Spleen (tissue), 11 donors: ENCODE measurements at regions not wholly inside any gene's neighbourhood (a gene's known extent, or its start where the extent isn't known, plus 50 kb on each side); places are given as distances from the start of the nearest gene placed in this dataset.

ENCODE experiments used
- DNase-seq: peaks from one replicate; pipeline ENCODE4 v3.0.0-alpha.2; 2020
- H3K27ac ChIP-seq, 8 donors: fragments of 200-600 bp; sonication (generic) in 7 of 8; 1 replicate in 4 of 8; 2 replicates in 4 of 8; pipeline versions ENCODE4 v1.5.0 to v1.8.0; 2016 to 2021; ENCODE audit warnings: inconsistent platforms in 4 of 8, mild to moderate bottlenecking in 4 of 8, moderate library complexity in 1 of 8
- H3K27me3 ChIP-seq, 7 donors: fragments of 200-600 bp; sonication (generic) in 6 of 7; replicated peaks in 1 of 7; 1 replicate in 4 of 7; 2 replicates in 3 of 7; pipeline versions ENCODE4 v1.5.0 to v1.8.0; 2016 to 2021; ENCODE audit warnings: inconsistent platforms in 3 of 7, mild to moderate bottlenecking in 1 of 7
- H3K36me3 ChIP-seq, 6 donors: fragments of 200-600 bp; sonication (generic) in 5 of 6; 1 replicate in 4 of 6; 2 replicates in 2 of 6; pipeline versions ENCODE4 v1.5.0 to v1.8.0; 2016 to 2021; ENCODE audit warnings: inconsistent platforms in 2 of 6
- H3K4me1 ChIP-seq, 6 donors: fragments of 200-600 bp; sonication (generic) in 5 of 6; 1 replicate in 3 of 6; 2 replicates in 3 of 6; pipeline versions ENCODE4 v1.5.0 to v1.8.0; 2016 to 2021; ENCODE audit warnings: inconsistent platforms in 3 of 6
- H3K4me3 ChIP-seq, 8 donors: fragments of 200-600 bp; sonication (generic) in 7 of 8; 1 replicate in 4 of 8; 2 replicates in 4 of 8; pipeline versions ENCODE4 v1.5.0 to v1.8.0; 2016 to 2021; ENCODE audit warnings: inconsistent platforms in 4 of 8, mild to moderate bottlenecking in 4 of 8, moderate library complexity in 2 of 8
- H3K9me3 ChIP-seq, 8 donors: fragments of 200-600 bp; sonication (generic) in 7 of 8; 1 replicate in 4 of 8; 2 replicates in 4 of 8; pipeline versions ENCODE4 v1.5.0 to v1.8.0; 2016 to 2021; ENCODE audit warnings: inconsistent platforms in 4 of 8
- CTCF ChIP-seq, 11 experiments: fragments of 200-600 bp in 7 of 11; fragments of 450-650 bp in 4 of 11; sonication (generic) in 4 of 11; IDR thresholded peaks in 8 of 11; conservative IDR thresholded peaks in 3 of 11; 1 replicate in 7 of 11; 2 replicates in 4 of 11; pipeline versions ENCODE4 v1.4.0 to v1.8.0; 2016 to 2021; ENCODE audit warnings: antibody characterized with exemption in 11 of 11, inconsistent platforms in 4 of 11, mild to moderate bottlenecking in 1 of 11
- POLR2A ChIP-seq, 3 donors: fragments of 450-650 bp; IDR thresholded peaks; one replicate each; pipeline ENCODE4 v1.5.1; 2017; ENCODE audit warnings: antibody characterized with exemption in 3 of 3, mild to moderate bottlenecking in 1 of 3
- POLR2AphosphoS5 ChIP-seq, 3 donors: sonication (generic); formaldehyde crosslinking; IDR thresholded peaks; one replicate each; pipeline ENCODE4 v1.5.1; 2017; ENCODE audit warnings: antibody characterized with exemption in 3 of 3
- WGBS, 5 donors: extraction: QIAGEN DNeasy Blood & Tissue Kit in 3 of 5; methylation state at CpG; one replicate each; pipeline versions ENCODE4 v1.1.5 to v1.1.7; 2013 to 2018; 5-methylcytosine and 5-hydroxymethylcytosine counted together
- intact Hi-C: fragments of 100-400 bp; cut with DNase I; formaldehyde crosslinking; loops from one replicate; pipeline ENCODE4 v1.15.0; 2023; ENCODE audit warnings: low total_unique reads
- donor health status: healthy with polysubstance abuse.
- donor health status: DM: no; HTN: no; CAD: no; lungs with moderate emphysema.
- donor health status: DM: no; HTN: no; CAD: no.
- donor health status: Bipolar disorder and iron deficiency.
- donor health status: healthy.
- donor health status: DM: no; HTN: no; CAD: no.
- donor health status: DM: yes; HTN: yes; CAD: no.

GRCh38 chr10:110376021-110376766 is 71.5 kb upstream of the SMNDC1 start:
- no peaks in the 10 kb centered on the region for H3K9me3 ChIP-seq
- peak; percentile 85 to 90 (median 88) for TF ChIP-seq POLR2AphosphoS5 (IDR thresholded peaks at IDR 0.05)
- no peak for TF ChIP-seq POLR2A (IDR thresholded peaks at IDR 0.05)
- TF ChIP-seq CTCF (IDR thresholded peaks at IDR 0.05 in 8 of 11, conservative IDR thresholded peaks at IDR 0.05 in 3 of 11) = no peak
- DNase-seq = peak; percentile 86
- H3K4me3 ChIP-seq = no peak overlapping the region
- intact Hi-C loops = no loop called here
- no peaks in the 10 kb centered on the region for H3K36me3 ChIP-seq
- H3K27me3 ChIP-seq = no peaks in the 10 kb centered on the region
- peaks cover 12 to 52% (median 34%) of the 10 kb centered on the region in 6 donors for H3K4me1 ChIP-seq
- H3K27ac ChIP-seq = peak overlapping the region; percentile 31 to 82 (median 74)
- WGBS, 5 donors = 37 to 52% (median 49%) methylated on average over 19 to 21 of the region's 21 CpGs

- peak overlapping the region; percentile 31 to 82 (median 74) for H3K27ac ChIP-seq
- no peaks in the 10 kb centered on the region for H3K9me3 ChIP-seq
- H3K4me1 ChIP-seq = peaks cover 12 to 52% (median 34%) of the 10 kb centered on the region in 6 donors
- intact Hi-C loops = no loop called here
- DNase-seq = no peak
- no peaks in the 10 kb centered on the region for H3K27me3 ChIP-seq
- 57 to 79% (median 63%) methylated on average over 5 of the region's 5 CpGs for WGBS, 5 donors
- H3K36me3 ChIP-seq = no peaks in the 10 kb centered on the region
- TF ChIP-seq CTCF (IDR thresholded peaks at IDR 0.05 in 8 of 11, conservative IDR thresholded peaks at IDR 0.05 in 3 of 11) (no peak), POLR2A (IDR thresholded peaks at IDR 0.05) (no peak), POLR2AphosphoS5 (IDR thresholded peaks at IDR 0.05) (no peak)
- no peak overlapping the region for H3K4me3 ChIP-seq
These were observed 72.0 kb upstream of the SMNDC1 start for GRCh38 chr10:110376767-110377160.

- peak overlapping the region in 6 of 8 donors; percentile 23 to 82 (median 74) for H3K27ac ChIP-seq
- DNase-seq = no peak
- intact Hi-C loops = no loop called here
These were observed 73.3 kb upstream of the SMNDC1 start for GRCh38 chr10:110378006-110378405.

More at GRCh38 chr10:110378006-110378405, 73.3 kb upstream of the SMNDC1 start:
- 25 to 40% (median 29%) methylated on average over 4 of the region's 4 CpGs for WGBS, 5 donors
- Histone ChIP-seq H3K4me3 (no peak overlapping the region), H3K4me1 (peaks cover 12 to 52% (median 34%) of the 10 kb centered on the region in 6 donors), H3K36me3 (no peaks in the 10 kb centered on the region), H3K27me3 (no peaks in the 10 kb centered on the region), H3K9me3 (no peaks in the 10 kb centered on the region)
- TF ChIP-seq CTCF (IDR thresholded peaks at IDR 0.05 in 8 of 11, conservative IDR thresholded peaks at IDR 0.05 in 3 of 11) (no peak), POLR2A (IDR thresholded peaks at IDR 0.05) (no peak), POLR2AphosphoS5 (IDR thresholded peaks at IDR 0.05) (no peak)
